ENCODE measurements at regions not wholly inside any gene's neighbourhood (a gene's known extent, or its start where the extent isn't known, plus 50 kb on each side); places are given as distances from the start of the nearest gene placed in this dataset.

DNA sequence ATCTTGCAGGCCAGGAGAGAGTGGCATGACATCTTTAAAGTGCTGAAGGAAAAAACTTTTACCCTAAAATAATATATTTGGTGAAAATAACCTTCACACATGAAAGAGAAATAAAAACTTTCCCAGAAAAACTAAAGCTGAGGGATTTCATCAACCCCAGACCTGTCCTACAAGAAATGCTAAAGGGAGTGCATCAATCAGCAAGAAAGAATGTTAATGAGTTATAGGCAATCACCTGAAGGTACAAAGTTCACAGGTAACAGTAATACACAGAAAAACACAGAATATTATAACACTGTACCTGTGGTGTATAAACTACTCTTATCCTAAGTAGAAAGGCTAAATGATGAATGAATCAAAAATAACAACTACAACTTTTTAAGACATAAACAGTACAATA, 249.2 kb upstream of the PKN2 start:
- in situ Hi-C loops (cut with HindIII; ENCODE audit: low pct_unique_long_range_greater_than_20kb, low sequenced_read_pairs) = no loop called here
- Histone ChIP-seq H3K27me3 (ENCODE audit: control insufficient read depth, insufficient read depth, low read length) (no peaks in the 10 kb centered on the region), H3K27ac (ENCODE audit: low read length) (no peak overlapping the region), H3K4me1 (ENCODE audit: control insufficient read depth, insufficient read depth, low read length) (no peaks in the 10 kb centered on the region), H3K36me3 (ENCODE audit: control insufficient read depth, insufficient read depth, low read length) (no peaks in the 10 kb centered on the region), H3K9me3 (ENCODE audit: control insufficient read depth, insufficient read depth, low read depth, low read length) (0 out of 2 replicates have a peak, but pooled peaks cover 3% of the 10 kb centered on the region), H3K4me3 (ENCODE audit: low read depth in 2 of 2, low read length in 2 of 2) (no peak overlapping the region)
- TF ChIP-seq, protein P1, sequence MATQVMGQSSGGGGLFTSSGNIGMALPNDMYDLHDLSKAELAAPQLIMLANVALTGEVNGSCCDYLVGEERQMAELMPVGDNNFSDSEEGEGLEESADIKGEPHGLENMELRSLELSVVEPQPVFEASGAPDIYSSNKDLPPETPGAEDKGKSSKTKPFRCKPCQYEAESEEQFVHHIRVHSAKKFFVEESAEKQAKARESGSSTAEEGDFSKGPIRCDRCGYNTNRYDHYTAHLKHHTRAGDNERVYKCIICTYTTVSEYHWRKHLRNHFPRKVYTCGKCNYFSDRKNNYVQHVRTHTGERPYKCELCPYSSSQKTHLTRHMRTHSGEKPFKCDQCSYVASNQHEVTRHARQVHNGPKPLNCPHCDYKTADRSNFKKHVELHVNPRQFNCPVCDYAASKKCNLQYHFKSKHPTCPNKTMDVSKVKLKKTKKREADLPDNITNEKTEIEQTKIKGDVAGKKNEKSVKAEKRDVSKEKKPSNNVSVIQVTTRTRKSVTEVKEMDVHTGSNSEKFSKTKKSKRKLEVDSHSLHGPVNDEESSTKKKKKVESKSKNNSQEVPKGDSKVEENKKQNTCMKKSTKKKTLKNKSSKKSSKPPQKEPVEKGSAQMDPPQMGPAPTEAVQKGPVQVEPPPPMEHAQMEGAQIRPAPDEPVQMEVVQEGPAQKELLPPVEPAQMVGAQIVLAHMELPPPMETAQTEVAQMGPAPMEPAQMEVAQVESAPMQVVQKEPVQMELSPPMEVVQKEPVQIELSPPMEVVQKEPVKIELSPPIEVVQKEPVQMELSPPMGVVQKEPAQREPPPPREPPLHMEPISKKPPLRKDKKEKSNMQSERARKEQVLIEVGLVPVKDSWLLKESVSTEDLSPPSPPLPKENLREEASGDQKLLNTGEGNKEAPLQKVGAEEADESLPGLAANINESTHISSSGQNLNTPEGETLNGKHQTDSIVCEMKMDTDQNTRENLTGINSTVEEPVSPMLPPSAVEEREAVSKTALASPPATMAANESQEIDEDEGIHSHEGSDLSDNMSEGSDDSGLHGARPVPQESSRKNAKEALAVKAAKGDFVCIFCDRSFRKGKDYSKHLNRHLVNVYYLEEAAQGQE (IDR thresholded peaks at IDR 0.05; ENCODE audit: insufficient read depth in 1 of 2, low read depth in 2 of 2, low read length in 1 of 2) = no peak
- TF ChIP-seq TCF7L2 (IDR thresholded peaks at IDR 0.05; ENCODE audit: low read depth, low read length) (no peak), SIN3A (IDR thresholded peaks at IDR 0.05; ENCODE audit: borderline replicate concordance, insufficient read depth, low read depth, low read length) (no peak), POLR2AphosphoS5 (IDR thresholded peaks at IDR 0.05; ENCODE audit: low read depth, low read length) (no peak)
- TF ChIP-seq, protein P2, sequence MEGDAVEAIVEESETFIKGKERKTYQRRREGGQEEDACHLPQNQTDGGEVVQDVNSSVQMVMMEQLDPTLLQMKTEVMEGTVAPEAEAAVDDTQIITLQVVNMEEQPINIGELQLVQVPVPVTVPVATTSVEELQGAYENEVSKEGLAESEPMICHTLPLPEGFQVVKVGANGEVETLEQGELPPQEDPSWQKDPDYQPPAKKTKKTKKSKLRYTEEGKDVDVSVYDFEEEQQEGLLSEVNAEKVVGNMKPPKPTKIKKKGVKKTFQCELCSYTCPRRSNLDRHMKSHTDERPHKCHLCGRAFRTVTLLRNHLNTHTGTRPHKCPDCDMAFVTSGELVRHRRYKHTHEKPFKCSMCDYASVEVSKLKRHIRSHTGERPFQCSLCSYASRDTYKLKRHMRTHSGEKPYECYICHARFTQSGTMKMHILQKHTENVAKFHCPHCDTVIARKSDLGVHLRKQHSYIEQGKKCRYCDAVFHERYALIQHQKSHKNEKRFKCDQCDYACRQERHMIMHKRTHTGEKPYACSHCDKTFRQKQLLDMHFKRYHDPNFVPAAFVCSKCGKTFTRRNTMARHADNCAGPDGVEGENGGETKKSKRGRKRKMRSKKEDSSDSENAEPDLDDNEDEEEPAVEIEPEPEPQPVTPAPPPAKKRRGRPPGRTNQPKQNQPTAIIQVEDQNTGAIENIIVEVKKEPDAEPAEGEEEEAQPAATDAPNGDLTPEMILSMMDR (IDR thresholded peaks at IDR 0.05) = no peak
- ChIA-PET POLR2A (no interaction called here), CTCF (no interaction called here)
- ATAC-seq (no peak), DNase-seq (ENCODE audit: low read depth, low spot score) (no peak)
- BruUV-seq (replicated peaks) = no TSS peak
- intact Hi-C loops (cut with micrococcal nuclease; ENCODE audit: unreplicated experiment) = no loop called here

DNA sequence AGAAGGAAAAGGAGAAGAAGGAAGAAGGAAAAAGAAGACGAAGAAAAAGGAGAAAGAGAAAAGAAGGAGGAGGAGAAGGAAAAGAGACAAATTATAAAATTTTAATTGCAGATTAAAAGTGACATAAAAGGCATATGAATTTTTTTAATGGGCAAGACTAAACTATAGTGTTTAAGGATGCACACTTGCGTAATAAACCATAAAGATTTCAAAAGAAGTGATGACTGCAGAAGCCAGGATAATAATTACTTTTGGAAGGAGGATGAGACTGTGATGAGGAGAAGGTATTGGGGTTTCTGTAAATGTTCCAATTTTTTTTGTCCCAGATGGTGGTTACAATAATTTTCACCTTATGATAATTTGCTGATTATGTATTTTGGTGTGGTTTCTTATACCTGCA, 243.1 kb upstream of the PKN2 start:
- Histone ChIP-seq H3K4me3 (ENCODE audit: low read depth in 2 of 2, low read length in 2 of 2) (no peak overlapping the region), H3K36me3 (ENCODE audit: control insufficient read depth, insufficient read depth, low read length) (no peaks in the 10 kb centered on the region), H3K27me3 (ENCODE audit: control insufficient read depth, insufficient read depth, low read length) (no peaks in the 10 kb centered on the region), H3K27ac (ENCODE audit: low read length) (no peak overlapping the region), H3K9me3 (ENCODE audit: control insufficient read depth, insufficient read depth, low read depth, low read length) (0 out of 2 replicates have a peak, but pooled peaks cover 8% of the 10 kb centered on the region), H3K4me1 (ENCODE audit: control insufficient read depth, insufficient read depth, low read length) (no peaks in the 10 kb centered on the region)
- ATAC-seq (no peak), DNase-seq (ENCODE audit: low read depth, low spot score) (no peak)
- ChIA-PET POLR2A (interaction anchor here (0.6 kb wide), 2 partner anchors 26 to 90 kb away, joined by 4 to 6 read pairs; no protein-coding TSS in a partner anchor), CTCF (no interaction called here)
- BruUV-seq (replicated peaks) = no TSS peak
- intact Hi-C loops (cut with micrococcal nuclease; ENCODE audit: unreplicated experiment) = loop anchor here (10.0 kb wide), 1 partner anchor 256 kb away; no protein-coding TSS in a partner anchor
- in situ Hi-C loops (cut with HindIII; ENCODE audit: low pct_unique_long_range_greater_than_20kb, low sequenced_read_pairs) = no loop called here
- TF ChIP-seq, protein P1 (IDR thresholded peaks at IDR 0.05; ENCODE audit: insufficient read depth in 1 of 2, low read depth in 2 of 2, low read length in 1 of 2) = no peak
- TF ChIP-seq POLR2AphosphoS5 (IDR thresholded peaks at IDR 0.05; ENCODE audit: low read depth, low read length) (no peak), SIN3A (IDR thresholded peaks at IDR 0.05; ENCODE audit: borderline replicate concordance, insufficient read depth, low read depth, low read length) (no peak), TCF7L2 (IDR thresholded peaks at IDR 0.05; ENCODE audit: low read depth, low read length) (no peak)
- TF ChIP-seq, protein P2 (IDR thresholded peaks at IDR 0.05) = no peak

All from Panc1 (cell line).